Adrenal gland (tissue), 5 donors: ENCODE measurements at regions not wholly inside any gene's neighbourhood (a gene's known extent, or its start where the extent isn't known, plus 50 kb on each side); places are given as distances from the start of the nearest gene placed in this dataset.

Experiments used
- CTCF ChIP-seq, 6 experiments: fragments of 450-650 bp in 4 of 6; fragments of 200-600 bp in 2 of 6; sonication (generic) in 1 of 6; IDR thresholded peaks; 1 replicate in 5 of 6; 2 replicates in 1 of 6; pipeline versions ENCODE4 v1.5.1 to v1.8.0; 2016 to 2021; ENCODE audit warnings: antibody characterized with exemption in 6 of 6, mild to moderate bottlenecking in 2 of 6, moderate library complexity in 1 of 6
- POLR2A ChIP-seq, 2 donors: fragments of 450-650 bp; IDR thresholded peaks; one replicate each; pipeline ENCODE4 v1.6.1; 2017; ENCODE audit warnings: antibody characterized with exemption in 2 of 2, mild to moderate bottlenecking in 2 of 2, moderate library complexity in 1 of 2
- donor health status: DM: no; HTN: no; CAD: no.

- TF ChIP-seq CTCF (IDR thresholded peaks at IDR 0.05) = no peak
- no peak for TF ChIP-seq POLR2A (IDR thresholded peaks at IDR 0.05)
Observed at GRCh38 chr10:62462461-62462860, 88.3 kb downstream of the ZNF365 start.
